ENCODE measurements at regions not wholly inside any gene's neighbourhood (a gene's known extent, or its start where the extent isn't known, plus 50 kb on each side); places are given as distances from the start of the nearest gene placed in this dataset.
"Not testable (repeated sequence)": the region's sequence is repeated elsewhere in the genome, so short reads cannot be mapped to it uniquely, and the experiment has no call there.

- Histone ChIP-seq H3K27me3 (ENCODE audit: control insufficient read depth in 1 of 2, insufficient read depth in 2 of 2, low read length in 2 of 2) (no peaks in the 10 kb centered on the region), H3K4me3 (ENCODE audit: low read depth in 1 of 2, low read length in 2 of 2) (no peak overlapping the region), H3K36me3 (ENCODE audit: control insufficient read depth in 2 of 2, insufficient read depth in 2 of 2, low read length in 1 of 2) (no peaks in the 10 kb centered on the region), H3K27ac (ENCODE audit: low read depth in 2 of 2, low read length in 1 of 2) (no peak overlapping the region), H3K4me1 (ENCODE audit: control insufficient read depth in 2 of 2, insufficient read depth in 2 of 2, low read length in 1 of 2) (no peaks in the 10 kb centered on the region), H3K9me3 (ENCODE audit: control insufficient read depth in 2 of 2, insufficient read depth in 1 of 2, low read depth in 1 of 2, low read length in 1 of 2) (no peaks in the 10 kb centered on the region)
- WGBS, 2 donors: 90 to 93% methylated on average over 5 of the region's 5 CpGs
Observed at GRCh38 chr10:30728127-30728526, 98.6 kb upstream of the LYZL2 start.

- H3K36me3 ChIP-seq (ENCODE audit: control insufficient read depth in 2 of 2, insufficient read depth in 2 of 2, low read length in 1 of 2): no peaks in the 10 kb centered on the region
Observed at GRCh38 chr10:30727524-30727923, 98.0 kb upstream of the LYZL2 start.

GRCh38 chr10:30726783-30727414 is 97.3 kb upstream of the LYZL2 start:
- H3K4me3 ChIP-seq (ENCODE audit: low read depth in 1 of 2, low read length in 2 of 2); H3K36me3 ChIP-seq (ENCODE audit: control insufficient read depth in 2 of 2, insufficient read depth in 2 of 2, low read length in 1 of 2); H3K27ac ChIP-seq (ENCODE audit: low read depth in 2 of 2, low read length in 1 of 2); H3K4me1 ChIP-seq (ENCODE audit: control insufficient read depth in 2 of 2, insufficient read depth in 2 of 2, low read length in 1 of 2); H3K9me3 ChIP-seq (ENCODE audit: control insufficient read depth in 2 of 2, insufficient read depth in 1 of 2, low read depth in 1 of 2, low read length in 1 of 2); H3K27me3 ChIP-seq (ENCODE audit: control insufficient read depth in 1 of 2, insufficient read depth in 2 of 2, low read length in 2 of 2): not testable (repeated sequence)
- 6 to 8% methylated on average over 19 of the region's 19 CpGs for WGBS, 2 donors

More at GRCh38 chr10:30727524-30727923, 98.0 kb upstream of the LYZL2 start:
- Histone ChIP-seq H3K27ac (ENCODE audit: low read depth in 2 of 2, low read length in 1 of 2) (no peak overlapping the region), H3K4me3 (ENCODE audit: low read depth in 1 of 2, low read length in 2 of 2) (no peak overlapping the region), H3K4me1 (ENCODE audit: control insufficient read depth in 2 of 2, insufficient read depth in 2 of 2, low read length in 1 of 2) (no peaks in the 10 kb centered on the region), H3K27me3 (ENCODE audit: control insufficient read depth in 1 of 2, insufficient read depth in 2 of 2, low read length in 2 of 2) (no peaks in the 10 kb centered on the region), H3K9me3 (ENCODE audit: control insufficient read depth in 2 of 2, insufficient read depth in 1 of 2, low read depth in 1 of 2, low read length in 1 of 2) (no peaks in the 10 kb centered on the region)
- WGBS, 2 donors: 63 to 71% methylated on average over 2 of the region's 2 CpGs

GRCh38 chr10:30725661-30726060 is 96.1 kb upstream of the LYZL2 start:
- no peaks in the 10 kb centered on the region for H3K9me3 ChIP-seq (ENCODE audit: control insufficient read depth in 2 of 2, insufficient read depth in 1 of 2, low read depth in 1 of 2, low read length in 1 of 2)
- 88 to 90% methylated on average over 10 of the region's 10 CpGs for whole genome bisulfite sequencing, 2 donors
- H3K27me3 ChIP-seq (ENCODE audit: control insufficient read depth in 1 of 2, insufficient read depth in 2 of 2, low read length in 2 of 2): no peaks in the 10 kb centered on the region
- no peaks in the 10 kb centered on the region for H3K36me3 ChIP-seq (ENCODE audit: control insufficient read depth in 2 of 2, insufficient read depth in 2 of 2, low read length in 1 of 2)
- H3K4me1 ChIP-seq (ENCODE audit: control insufficient read depth in 2 of 2, insufficient read depth in 2 of 2, low read length in 1 of 2): no peaks in the 10 kb centered on the region
- no peak overlapping the region for H3K27ac ChIP-seq (ENCODE audit: low read depth in 2 of 2, low read length in 1 of 2)
- no peak overlapping the region for H3K4me3 ChIP-seq (ENCODE audit: low read depth in 1 of 2, low read length in 2 of 2)

GRCh38 chr10:30724296-30724695 is 94.7 kb upstream of the LYZL2 start:
- H3K9me3 ChIP-seq (ENCODE audit: control insufficient read depth in 2 of 2, insufficient read depth in 1 of 2, low read depth in 1 of 2, low read length in 1 of 2): no peaks in the 10 kb centered on the region
- H3K27me3 ChIP-seq (ENCODE audit: control insufficient read depth in 1 of 2, insufficient read depth in 2 of 2, low read length in 2 of 2): no peaks in the 10 kb centered on the region
- no peak overlapping the region for H3K4me3 ChIP-seq (ENCODE audit: low read depth in 1 of 2, low read length in 2 of 2)
- no peaks in the 10 kb centered on the region for H3K36me3 ChIP-seq (ENCODE audit: control insufficient read depth in 2 of 2, insufficient read depth in 2 of 2, low read length in 1 of 2)
- H3K27ac ChIP-seq (ENCODE audit: low read depth in 2 of 2, low read length in 1 of 2): no peak overlapping the region
- 76 to 78% methylated on average over 9 of the region's 9 CpGs for WGBS, 2 donors
- H3K4me1 ChIP-seq (ENCODE audit: control insufficient read depth in 2 of 2, insufficient read depth in 2 of 2, low read length in 1 of 2): no peaks in the 10 kb centered on the region

GRCh38 chr10:30722956-30723620 is 93.5 kb upstream of the LYZL2 start:
- Histone ChIP-seq H3K27me3 (ENCODE audit: control insufficient read depth in 1 of 2, insufficient read depth in 2 of 2, low read length in 2 of 2) (no peaks in the 10 kb centered on the region), H3K9me3 (ENCODE audit: control insufficient read depth in 2 of 2, insufficient read depth in 1 of 2, low read depth in 1 of 2, low read length in 1 of 2) (no peaks in the 10 kb centered on the region), H3K4me1 (ENCODE audit: control insufficient read depth in 2 of 2, insufficient read depth in 2 of 2, low read length in 1 of 2) (no peaks in the 10 kb centered on the region), H3K36me3 (ENCODE audit: control insufficient read depth in 2 of 2, insufficient read depth in 2 of 2, low read length in 1 of 2) (no peaks in the 10 kb centered on the region), H3K27ac (ENCODE audit: low read depth in 2 of 2, low read length in 1 of 2) (no peak overlapping the region), H3K4me3 (ENCODE audit: low read depth in 1 of 2, low read length in 2 of 2) (no peak overlapping the region)
- 88 to 91% methylated on average over 10 of the region's 10 CpGs for WGBS, 2 donors

- no peaks in the 10 kb centered on the region for H3K9me3 ChIP-seq (ENCODE audit: control insufficient read depth in 2 of 2, insufficient read depth in 1 of 2, low read depth in 1 of 2, low read length in 1 of 2)
- H3K4me1 ChIP-seq (ENCODE audit: control insufficient read depth in 2 of 2, insufficient read depth in 2 of 2, low read length in 1 of 2): no peaks in the 10 kb centered on the region
- H3K4me3 ChIP-seq (ENCODE audit: low read depth in 1 of 2, low read length in 2 of 2): no peak overlapping the region
- no peaks in the 10 kb centered on the region for H3K36me3 ChIP-seq (ENCODE audit: control insufficient read depth in 2 of 2, insufficient read depth in 2 of 2, low read length in 1 of 2)
- no peak overlapping the region for H3K27ac ChIP-seq (ENCODE audit: low read depth in 2 of 2, low read length in 1 of 2)
- H3K27me3 ChIP-seq (ENCODE audit: control insufficient read depth in 1 of 2, insufficient read depth in 2 of 2, low read length in 2 of 2): no peaks in the 10 kb centered on the region
- 60 to 65% methylated on average over 9 of the region's 9 CpGs for WGBS, 2 donors
Observed at GRCh38 chr10:30719832-30720231, 90.3 kb upstream of the LYZL2 start.

GRCh38 chr10:30709700-30710358 is 80.3 kb upstream of the LYZL2 start:
- peaks cover 0 to 3% of the 10 kb centered on the region in 2 donors for H3K9me3 ChIP-seq (ENCODE audit: control insufficient read depth in 2 of 2, insufficient read depth in 1 of 2, low read depth in 1 of 2, low read length in 1 of 2)
- H3K36me3 ChIP-seq (ENCODE audit: control insufficient read depth in 2 of 2, insufficient read depth in 2 of 2, low read length in 1 of 2): no peaks in the 10 kb centered on the region
- H3K27ac ChIP-seq (ENCODE audit: low read depth in 2 of 2, low read length in 1 of 2): no peak overlapping the region
- no peak overlapping the region for H3K4me3 ChIP-seq (ENCODE audit: low read depth in 1 of 2, low read length in 2 of 2)
- no peaks in the 10 kb centered on the region for H3K4me1 ChIP-seq (ENCODE audit: control insufficient read depth in 2 of 2, insufficient read depth in 2 of 2, low read length in 1 of 2)
- H3K27me3 ChIP-seq (ENCODE audit: control insufficient read depth in 1 of 2, insufficient read depth in 2 of 2, low read length in 2 of 2): no peaks in the 10 kb centered on the region
- 80 to 84% methylated on average over 6 of the region's 6 CpGs for WGBS, 2 donors

- no peaks in the 10 kb centered on the region for H3K36me3 ChIP-seq (ENCODE audit: control insufficient read depth in 2 of 2, insufficient read depth in 2 of 2, low read length in 1 of 2)
- H3K27me3 ChIP-seq (ENCODE audit: control insufficient read depth in 1 of 2, insufficient read depth in 2 of 2, low read length in 2 of 2): no peaks in the 10 kb centered on the region
- H3K9me3 ChIP-seq (ENCODE audit: control insufficient read depth in 2 of 2, insufficient read depth in 1 of 2, low read depth in 1 of 2, low read length in 1 of 2): peaks cover 0 to 3% of the 10 kb centered on the region in 2 donors
- H3K4me3 ChIP-seq (ENCODE audit: low read depth in 1 of 2, low read length in 2 of 2): no peak overlapping the region
- no peak overlapping the region for H3K27ac ChIP-seq (ENCODE audit: low read depth in 2 of 2, low read length in 1 of 2)
- WGBS, 2 donors: 83 to 88% methylated on average over 10 of the region's 10 CpGs
- H3K4me1 ChIP-seq (ENCODE audit: control insufficient read depth in 2 of 2, insufficient read depth in 2 of 2, low read length in 1 of 2): no peaks in the 10 kb centered on the region
Observed at GRCh38 chr10:30709229-30709628, 79.7 kb upstream of the LYZL2 start.

Measured in esophagus (tissue), 2 donors.